Loucy (cell line): ENCODE measurements at regions not wholly inside any gene's neighbourhood (a gene's known extent, or its start where the extent isn't known, plus 50 kb on each side); places are given as distances from the start of the nearest gene placed in this dataset.

ENCODE experiments used
- CTCF ChIP-seq: fragments of 200-600 bp; sonication (generic); conservative IDR thresholded peaks from 2 replicates; pipeline ENCODE4 v1.5.1; 2014; ENCODE audit warnings: mild to moderate bottlenecking, antibody characterized with exemption, low read length
- EZH2phosphoT487 ChIP-seq: fragments of 200-600 bp; IDR thresholded peaks from 2 replicates; pipeline ENCODE4 v1.6.1; 2018; ENCODE audit warnings: antibody characterized with exemption, mild to moderate bottlenecking, moderate library complexity, borderline replicate concordance

- TF ChIP-seq CTCF, result no peak
- no peak for TF ChIP-seq EZH2phosphoT487
Measured at GRCh38 chr10:131703541-131703940, 197.3 kb upstream of the PPP2R2D start.
